Body of pancreas (tissue), 4 donors: ENCODE measurements at regions not wholly inside any gene's neighbourhood (a gene's known extent, or its start where the extent isn't known, plus 50 kb on each side); places are given as distances from the start of the nearest gene placed in this dataset.

Experiments
- CTCF ChIP-seq, 7 experiments: fragments of 450-650 bp in 4 of 7; fragments of 200-600 bp in 3 of 7; sonication (generic) in 3 of 7; IDR thresholded peaks; one replicate each; pipeline ENCODE4 v1.5.1; 2016 to 2019; ENCODE audit warnings: antibody characterized with exemption in 7 of 7
- POLR2A ChIP-seq, 3 donors: fragments of 450-650 bp; IDR thresholded peaks; one replicate each; pipeline ENCODE4 v1.6.1; 2016; ENCODE audit warnings: antibody characterized with exemption in 3 of 3, mild to moderate bottlenecking in 2 of 3

- TF ChIP-seq CTCF (IDR thresholded peaks at IDR 0.05): no peak
- TF ChIP-seq POLR2A (IDR thresholded peaks at IDR 0.05): no peak
Observed at GRCh38 chr12:116433249-116433648, 125.9 kb upstream of the MAP1LC3B2 start.
